H9 (cell line): ENCODE measurements at regions not wholly inside any gene's neighbourhood (a gene's known extent, or its start where the extent isn't known, plus 50 kb on each side); places are given as distances from the start of the nearest gene placed in this dataset.

Source experiments
- DNase-seq: peaks from one replicate; pipeline ENCODE4 v3.0.0-alpha.2; 2017
- H2AFZ ChIP-seq: one replicate; pipeline ENCODE4 v1.6.1; 2013; ENCODE audit warnings: mild to moderate bottlenecking, low read length, control low read depth, moderate library complexity
- H2AK5ac ChIP-seq: 2 replicates; pipeline ENCODE4 v1.6.1; 2013; ENCODE audit warnings: low read length, control low read depth, mixed read lengths; ENCODE audit not compliant: insufficient read length
- H2BK120ac ChIP-seq: one replicate; pipeline ENCODE4 v1.6.1; 2013; ENCODE audit warnings: low read depth, mild to moderate bottlenecking, low read length, control low read depth, inconsistent platforms; ENCODE audit not compliant: poor library complexity, severe bottlenecking
- H2BK12ac ChIP-seq: 2 replicates; pipeline ENCODE4 v1.6.1; 2013; ENCODE audit warnings: low read length, control low read depth, mixed read lengths, low read depth; ENCODE audit not compliant: insufficient read length
- H2BK15ac ChIP-seq: 2 replicates; pipeline ENCODE4 v1.6.1; 2013; ENCODE audit warnings: low read depth, low read length, control low read depth
- H2BK20ac ChIP-seq: one replicate; pipeline ENCODE4 v1.6.1; 2013; ENCODE audit warnings: low read depth, mild to moderate bottlenecking, low read length, control low read depth, inconsistent platforms; ENCODE audit not compliant: poor library complexity, severe bottlenecking
- H2BK5ac ChIP-seq: 2 replicates; pipeline ENCODE4 v1.6.1; 2013; ENCODE audit warnings: low read length, control low read depth, mixed read lengths; ENCODE audit not compliant: insufficient read length
- H3K14ac ChIP-seq: 2 replicates; pipeline ENCODE4 v1.6.1; 2013; ENCODE audit warnings: low read length, control low read depth; ENCODE audit not compliant: insufficient read depth
- H3K18ac ChIP-seq: 2 replicates; pipeline ENCODE4 v1.6.1; 2013; ENCODE audit warnings: low read depth, mild to moderate bottlenecking, mixed read lengths, low read length, control low read depth; ENCODE audit not compliant: insufficient read length
- H3K23ac ChIP-seq: 2 replicates; pipeline ENCODE4 v1.6.1; 2013; ENCODE audit warnings: low read length, control low read depth, mixed read lengths, low read depth; ENCODE audit not compliant: insufficient read length
- H3K23me2 ChIP-seq: 2 replicates; pipeline ENCODE4 v1.6.1; 2013; ENCODE audit warnings: low read depth, mild to moderate bottlenecking, mixed read lengths, low read length, control low read depth; ENCODE audit not compliant: insufficient read length, poor library complexity, severe bottlenecking
- H3K27ac ChIP-seq: 2 replicates; pipeline ENCODE4 v1.5.1; 2013; ENCODE audit warnings: low read length, control low read depth, mixed read lengths, low read depth; ENCODE audit not compliant: insufficient read length
- H3K27me3 ChIP-seq: 2 replicates; pipeline ENCODE4 v1.6.1; 2013; ENCODE audit warnings: low read length, control low read depth, inconsistent platforms; ENCODE audit not compliant: insufficient read depth
- H3K4ac ChIP-seq: 2 replicates; pipeline ENCODE4 v1.6.1; 2013; ENCODE audit warnings: low read depth, mild to moderate bottlenecking, control low read depth, inconsistent platforms, low read length, moderate library complexity
- H3K4me1 ChIP-seq: 2 replicates; pipeline ENCODE4 v1.6.1; 2013; ENCODE audit warnings: low read length, control low read depth, inconsistent platforms; ENCODE audit not compliant: insufficient read depth
- H3K4me2 ChIP-seq: 2 replicates; pipeline ENCODE4 v1.6.1; 2013; ENCODE audit warnings: low read length, control low read depth, mixed read lengths; ENCODE audit not compliant: insufficient read length, insufficient read depth
- H3K56ac ChIP-seq: 2 replicates; pipeline ENCODE4 v1.6.1; 2013; ENCODE audit warnings: low read depth, mild to moderate bottlenecking, mixed read lengths, low read length, control low read depth; ENCODE audit not compliant: insufficient read length
- H3K79me1 ChIP-seq: 2 replicates; pipeline ENCODE4 v1.6.1; 2013; ENCODE audit warnings: low read depth, mild to moderate bottlenecking, moderate library complexity, low read length, control low read depth, inconsistent platforms; ENCODE audit not compliant: insufficient read depth, poor library complexity, severe bottlenecking
- H3K79me2 ChIP-seq: 2 replicates; pipeline ENCODE4 v1.6.1; 2013; ENCODE audit warnings: low read length, control low read depth, inconsistent platforms; ENCODE audit not compliant: insufficient read depth
- H3K9ac ChIP-seq: 2 replicates; pipeline ENCODE4 v1.6.1; 2013; ENCODE audit warnings: low read length, control low read depth, mixed read lengths; ENCODE audit not compliant: insufficient read length; ENCODE audit errors: extremely low read depth
- H3K9me3 ChIP-seq: one replicate; pipeline ENCODE4 v1.6.1; 2013; ENCODE audit warnings: low read depth, low read length, inconsistent platforms; ENCODE audit not compliant: control insufficient read depth
- H3T11ph ChIP-seq: one replicate; pipeline ENCODE4 v1.6.1; 2013; ENCODE audit warnings: mild to moderate bottlenecking, low read length, control low read depth, inconsistent platforms
- H4K20me1 ChIP-seq: one replicate; pipeline ENCODE4 v1.6.1; 2013; ENCODE audit not compliant: control insufficient read depth, insufficient read length, insufficient read depth
- H4K5ac ChIP-seq: 2 replicates; pipeline ENCODE4 v1.6.1; 2013; ENCODE audit warnings: low read depth, mild to moderate bottlenecking, mixed read lengths, low read length, control low read depth; ENCODE audit not compliant: insufficient read length
- H4K8ac ChIP-seq: replicated peaks from 2 replicates; pipeline ENCODE4 v1.6.1; 2013; ENCODE audit warnings: low read length, control low read depth, mixed read lengths, low read depth; ENCODE audit not compliant: insufficient read length
- H4K91ac ChIP-seq: 2 replicates; pipeline ENCODE4 v1.6.1; 2013; ENCODE audit warnings: low read depth, mild to moderate bottlenecking, moderate library complexity, mixed read lengths, low read length, control low read depth; ENCODE audit not compliant: insufficient read length
- H3K27ac Mint-ChIP-seq, 3 experiments: 2 replicates in 2 of 3; 3 replicates in 1 of 3; pipeline ENCODE4 v1.8.0; 2020 to 2021; ENCODE audit warnings: mixed read lengths in 3 of 3, mild to moderate bottlenecking in 1 of 3, moderate library complexity in 1 of 3
- H3K27me3 Mint-ChIP-seq: 2 replicates; pipeline ENCODE4 v1.8.0; 2021; ENCODE audit warnings: low read depth, mild to moderate bottlenecking, moderate library complexity, mixed read lengths
- H3K36me3 Mint-ChIP-seq, 3 experiments: 2 replicates in 2 of 3; 3 replicates in 1 of 3; pipeline ENCODE4 v1.8.0; 2020 to 2021; ENCODE audit warnings: low read depth in 3 of 3, mixed read lengths in 3 of 3; ENCODE audit not compliant: insufficient read depth in 1 of 3
- H3K4me1 Mint-ChIP-seq, 2 experiments: 2 replicates each; pipeline ENCODE4 v1.8.0; 2020; ENCODE audit warnings: mixed read lengths in 2 of 2
- H3K4me3 Mint-ChIP-seq, 2 experiments: 2 replicates in 1 of 2; 3 replicates in 1 of 2; pipeline ENCODE4 v1.8.0; 2020 to 2021; ENCODE audit warnings: mild to moderate bottlenecking in 2 of 2, mixed read lengths in 2 of 2, moderate library complexity in 1 of 2
- H3K9me3 Mint-ChIP-seq, 2 experiments: 2 replicates in 1 of 2; 3 replicates in 1 of 2; pipeline ENCODE4 v1.8.0; 2020; ENCODE audit warnings: mild to moderate bottlenecking in 2 of 2, mixed read lengths in 2 of 2, moderate library complexity in 1 of 2
- WGBS: extraction: QIAGEN DNeasy Blood & Tissue Kit; methylation state at CpG from one replicate; pipeline ENCODE4 v1.1.7; 2013; ENCODE audit warnings: missing lambda C conversion rate, low lambda C conversion rate, mixed read lengths; ENCODE audit not compliant: insufficient read length; ENCODE audit errors: extremely low coverage; 5-methylcytosine and 5-hydroxymethylcytosine counted together
- TF ChIP-seq, protein P1 (sequence below): fragments of 200-600 bp; sonication (generic); conservative IDR thresholded peaks from 3 replicates; pipeline ENCODE4 v1.8.0; 2021; ENCODE audit warnings: antibody characterized with exemption, mild to moderate bottlenecking

DNA sequence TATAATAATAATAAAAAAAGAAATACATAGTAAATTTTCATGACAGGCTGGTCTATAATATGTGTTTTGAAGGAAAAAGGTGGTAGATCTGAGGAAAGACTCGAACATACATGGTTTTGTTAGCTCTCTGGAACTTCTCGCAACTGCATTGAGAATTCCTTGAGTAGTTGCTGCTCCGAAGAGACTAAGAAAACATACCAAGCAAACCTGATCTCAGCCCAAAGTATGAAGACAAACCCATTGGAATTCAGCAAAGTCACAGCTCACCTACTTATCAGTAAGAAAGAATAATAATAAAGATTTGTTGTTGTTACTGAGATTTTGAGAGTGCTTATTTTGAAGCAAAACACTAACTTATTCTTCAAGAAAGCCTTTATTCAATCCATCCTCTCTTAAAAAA is 1107.1 kb upstream of the EYS start:
- Mint-ChIP-seq H3K4me3 (no peak overlapping the region), H3K27ac (no peak overlapping the region), H3K4me1 (no peaks in the 10 kb centered on the region), H3K36me3 (no peaks in the 10 kb centered on the region), H3K27me3 (no peaks in the 10 kb centered on the region), H3K9me3 (peaks cover 0 to 3% of the 10 kb centered on the region in 2 experiments; a peak in 2 of 5 replicates)
- no peak for DNase-seq
- no peak overlapping the region for H2BK120ac ChIP-seq
- H2AK5ac ChIP-seq: no peak overlapping the region
- H3K23ac ChIP-seq: no peak overlapping the region
- no peaks in the 10 kb centered on the region for H3K9me3 ChIP-seq
- H2BK12ac ChIP-seq: no peak overlapping the region
- H4K20me1 ChIP-seq: no peaks in the 10 kb centered on the region
- no peak overlapping the region for H2BK15ac ChIP-seq
- no peak overlapping the region for H3K9ac ChIP-seq
- H3K56ac ChIP-seq: no peak overlapping the region
- no peak overlapping the region for H4K5ac ChIP-seq
- no peak overlapping the region for H3K18ac ChIP-seq
- TF ChIP-seq, protein P1, sequence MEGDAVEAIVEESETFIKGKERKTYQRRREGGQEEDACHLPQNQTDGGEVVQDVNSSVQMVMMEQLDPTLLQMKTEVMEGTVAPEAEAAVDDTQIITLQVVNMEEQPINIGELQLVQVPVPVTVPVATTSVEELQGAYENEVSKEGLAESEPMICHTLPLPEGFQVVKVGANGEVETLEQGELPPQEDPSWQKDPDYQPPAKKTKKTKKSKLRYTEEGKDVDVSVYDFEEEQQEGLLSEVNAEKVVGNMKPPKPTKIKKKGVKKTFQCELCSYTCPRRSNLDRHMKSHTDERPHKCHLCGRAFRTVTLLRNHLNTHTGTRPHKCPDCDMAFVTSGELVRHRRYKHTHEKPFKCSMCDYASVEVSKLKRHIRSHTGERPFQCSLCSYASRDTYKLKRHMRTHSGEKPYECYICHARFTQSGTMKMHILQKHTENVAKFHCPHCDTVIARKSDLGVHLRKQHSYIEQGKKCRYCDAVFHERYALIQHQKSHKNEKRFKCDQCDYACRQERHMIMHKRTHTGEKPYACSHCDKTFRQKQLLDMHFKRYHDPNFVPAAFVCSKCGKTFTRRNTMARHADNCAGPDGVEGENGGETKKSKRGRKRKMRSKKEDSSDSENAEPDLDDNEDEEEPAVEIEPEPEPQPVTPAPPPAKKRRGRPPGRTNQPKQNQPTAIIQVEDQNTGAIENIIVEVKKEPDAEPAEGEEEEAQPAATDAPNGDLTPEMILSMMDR: no peak
- H3K27me3 ChIP-seq: no peaks in the 10 kb centered on the region
- H2BK5ac ChIP-seq: no peak overlapping the region
- H3K79me1 ChIP-seq: no peaks in the 10 kb centered on the region
- no peaks in the 10 kb centered on the region for H3K79me2 ChIP-seq
- no peak overlapping the region for H4K91ac ChIP-seq
- H3K14ac ChIP-seq: no peak overlapping the region
- H4K8ac ChIP-seq: no peak overlapping the region
- no CpG with 5 or more reads among the region's 3 CpGs for WGBS
- no peak overlapping the region for H3K4me2 ChIP-seq
- H3T11ph ChIP-seq: no peak overlapping the region
- H3K4ac ChIP-seq: no peak overlapping the region
- H2BK20ac ChIP-seq: no peak overlapping the region
- H2AFZ ChIP-seq: no peak overlapping the region
- H3K23me2 ChIP-seq: no peaks in the 10 kb centered on the region
- H3K4me1 ChIP-seq: no peaks in the 10 kb centered on the region
- H3K27ac ChIP-seq: no peak overlapping the region
